ENCODE measurements at regions not wholly inside any gene's neighbourhood (a gene's known extent, or its start where the extent isn't known, plus 50 kb on each side); places are given as distances from the start of the nearest gene placed in this dataset.

- H3K79me2 ChIP-seq (ENCODE audit: control insufficient read depth, low read length), result no peaks in the 10 kb centered on the region
- H3K9me2 ChIP-seq (replicated peaks; ENCODE audit: control insufficient read depth, low read length), result no peaks in the 10 kb centered on the region
- no peaks in the 10 kb centered on the region for H3K36me3 ChIP-seq (ENCODE audit: control insufficient read depth, low read length)
- H3F3A ChIP-seq (ENCODE audit: control insufficient read depth, insufficient read depth), result no peaks in the 10 kb centered on the region
- no peak overlapping the region for H3K4me2 ChIP-seq (ENCODE audit: low read length)
- no peak overlapping the region for H3K4me3 ChIP-seq (ENCODE audit: low read length)
- no peaks in the 10 kb centered on the region for H3K27me3 ChIP-seq (ENCODE audit: control insufficient read depth, low read length)
- H3K27ac ChIP-seq (ENCODE audit: low read depth, low read length), result no peak overlapping the region
- H4K20me1 ChIP-seq (ENCODE audit: control insufficient read depth, insufficient read depth, low read depth, low read length), result no peaks in the 10 kb centered on the region
- TF ChIP-seq CTCF (IDR thresholded peaks at IDR 0.05; ENCODE audit: low read depth, low read length, poor library complexity, severe bottlenecking) (no peak), EZH2phosphoT487 (IDR thresholded peaks at IDR 0.05; ENCODE audit: borderline replicate concordance, low read length) (no peak)
- H3K4me1 ChIP-seq (ENCODE audit: control insufficient read depth, low read length), result no peaks in the 10 kb centered on the region
- no peaks in the 10 kb centered on the region for H3K9me3 ChIP-seq (ENCODE audit: control insufficient read depth, insufficient read depth, low read length)
Observed at GRCh38 chr15:39479911-39480310, 101.0 kb upstream of the THBS1 start.

- TF ChIP-seq CTCF (IDR thresholded peaks at IDR 0.05; ENCODE audit: low read depth, low read length, poor library complexity, severe bottlenecking) (no peak), EZH2phosphoT487 (IDR thresholded peaks at IDR 0.05; ENCODE audit: borderline replicate concordance, low read length) (no peak)
Observed at GRCh38 chr15:39482459-39482858, 98.4 kb upstream of the THBS1 start.

DNA sequence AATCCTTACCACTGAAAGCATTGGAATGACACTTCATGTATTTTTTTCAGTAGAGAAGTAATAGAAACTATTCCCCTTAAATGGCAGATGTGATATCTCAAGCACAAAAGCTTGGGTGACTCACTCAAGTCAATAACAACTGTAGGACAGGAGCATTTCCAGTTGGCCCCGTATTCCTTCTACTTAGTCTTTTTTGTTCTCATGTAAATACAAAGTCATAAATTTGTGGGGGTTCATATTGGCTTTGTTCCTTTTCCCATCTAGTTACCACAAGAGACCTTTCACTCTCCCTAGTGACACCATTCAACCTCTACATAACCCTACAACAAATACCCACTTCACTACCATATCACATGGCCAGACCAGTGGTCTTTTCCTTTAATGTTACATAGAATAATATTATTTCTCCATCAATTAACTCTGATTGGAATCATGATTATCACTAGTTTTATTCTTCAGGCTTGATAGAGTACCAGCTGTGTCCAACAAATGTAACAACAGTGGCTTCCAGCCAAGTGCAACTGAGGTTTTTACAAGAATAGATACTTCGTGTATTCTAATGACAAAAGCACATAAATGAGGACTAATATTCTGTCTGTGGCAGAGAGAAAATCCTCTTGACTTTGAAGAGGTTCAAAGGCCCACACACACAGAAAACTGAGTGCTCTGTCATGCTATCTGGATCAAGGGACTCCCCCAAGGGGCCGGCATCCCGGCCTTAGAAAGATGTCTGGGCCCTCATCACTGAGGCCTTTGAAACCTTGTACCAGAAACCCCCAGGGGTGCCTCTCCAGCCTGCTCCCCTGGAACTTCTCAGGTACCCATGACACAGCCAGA, 94.0 kb upstream of the THBS1 start:
- no peaks in the 10 kb centered on the region for H3K9me2 ChIP-seq (replicated peaks; ENCODE audit: control insufficient read depth, low read length)
- H3K36me3 ChIP-seq (ENCODE audit: control insufficient read depth, low read length), result no peaks in the 10 kb centered on the region
- TF ChIP-seq CTCF (IDR thresholded peaks at IDR 0.05; ENCODE audit: low read depth, low read length, poor library complexity, severe bottlenecking) (no peak), EZH2phosphoT487 (IDR thresholded peaks at IDR 0.05; ENCODE audit: borderline replicate concordance, low read length) (no peak)
- no peaks in the 10 kb centered on the region for H3K9me3 ChIP-seq (ENCODE audit: control insufficient read depth, insufficient read depth, low read length)
- H3K27ac ChIP-seq (ENCODE audit: low read depth, low read length), result no peak overlapping the region
- no peaks in the 10 kb centered on the region for H3F3A ChIP-seq (ENCODE audit: control insufficient read depth, insufficient read depth)
- H3K27me3 ChIP-seq (ENCODE audit: control insufficient read depth, low read length), result no peaks in the 10 kb centered on the region
- no peaks in the 10 kb centered on the region for H4K20me1 ChIP-seq (ENCODE audit: control insufficient read depth, insufficient read depth, low read depth, low read length)
- no peak overlapping the region for H3K4me3 ChIP-seq (ENCODE audit: low read length)
- no peaks in the 10 kb centered on the region for H3K79me2 ChIP-seq (ENCODE audit: control insufficient read depth, low read length)
- H3K4me1 ChIP-seq (ENCODE audit: control insufficient read depth, low read length), result no peaks in the 10 kb centered on the region
- no peak overlapping the region for H3K4me2 ChIP-seq (ENCODE audit: low read length)

More at GRCh38 chr15:39482459-39482858, 98.4 kb upstream of the THBS1 start:
- no peaks in the 10 kb centered on the region for H3K9me3 ChIP-seq (ENCODE audit: control insufficient read depth, insufficient read depth, low read length)
- no peaks in the 10 kb centered on the region for H4K20me1 ChIP-seq (ENCODE audit: control insufficient read depth, insufficient read depth, low read depth, low read length)
- H3K36me3 ChIP-seq (ENCODE audit: control insufficient read depth, low read length), result no peaks in the 10 kb centered on the region
- no peak overlapping the region for H3K4me2 ChIP-seq (ENCODE audit: low read length)
- H3K27me3 ChIP-seq (ENCODE audit: control insufficient read depth, low read length), result no peaks in the 10 kb centered on the region
- no peak overlapping the region for H3K27ac ChIP-seq (ENCODE audit: low read depth, low read length)
- no peaks in the 10 kb centered on the region for H3F3A ChIP-seq (ENCODE audit: control insufficient read depth, insufficient read depth)
- H3K4me1 ChIP-seq (ENCODE audit: control insufficient read depth, low read length), result no peaks in the 10 kb centered on the region
- no peaks in the 10 kb centered on the region for H3K79me2 ChIP-seq (ENCODE audit: control insufficient read depth, low read length)
- no peak overlapping the region for H3K4me3 ChIP-seq (ENCODE audit: low read length)
- no peaks in the 10 kb centered on the region for H3K9me2 ChIP-seq (replicated peaks; ENCODE audit: control insufficient read depth, low read length)
